Neural progenitor cell (in vitro differentiated cells): ENCODE measurements at regions not wholly inside any gene's neighbourhood (a gene's known extent, or its start where the extent isn't known, plus 50 kb on each side); places are given as distances from the start of the nearest gene placed in this dataset.

Experiments used
- CTCF ChIP-seq: fragments of 200-600 bp; sonication (generic); IDR thresholded peaks from 2 replicates; pipeline ENCODE4 v1.5.1; 2017; ENCODE audit warnings: antibody characterized with exemption, mild to moderate bottlenecking
- EZH2 ChIP-seq: fragments of 200-600 bp; sonication (generic); IDR thresholded peaks from 2 replicates; pipeline ENCODE4 v1.6.1; 2017; ENCODE audit warnings: antibody characterized with exemption, mild to moderate bottlenecking, moderate library complexity
- EZH2phosphoT487 ChIP-seq: fragments of 200-600 bp; sonication (generic); IDR thresholded peaks from 2 replicates; pipeline ENCODE4 v1.6.1; 2017; ENCODE audit warnings: antibody characterized with exemption

DNA sequence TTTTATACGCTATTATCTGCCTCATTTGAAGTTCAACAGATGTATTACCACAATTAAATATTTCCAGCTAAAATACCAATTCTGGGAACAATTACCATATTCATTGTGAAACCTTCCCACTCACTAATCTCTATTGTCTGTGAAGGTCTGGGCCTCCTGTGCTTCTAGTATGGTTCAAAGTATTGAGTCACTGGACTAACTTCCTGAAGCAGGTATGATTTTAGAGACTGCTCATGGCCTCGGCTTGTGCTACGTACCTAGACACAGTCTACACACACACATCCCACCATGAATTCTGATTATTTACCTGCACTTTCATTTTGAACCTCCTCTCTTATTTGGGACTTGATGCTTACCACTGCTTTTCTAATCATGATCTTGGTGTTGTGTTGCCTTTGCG lies 180.7 kb upstream of the EPHA4 start:
- TF ChIP-seq CTCF (no peak), EZH2 (no peak), EZH2phosphoT487 (no peak)
